ENCODE measurements at regions not wholly inside any gene's neighbourhood (a gene's known extent, or its start where the extent isn't known, plus 50 kb on each side); places are given as distances from the start of the nearest gene placed in this dataset.

GRCh38 chr6:81847866-81848265 lies 95.4 kb upstream of the TENT5A start:
- H3K36me3 ChIP-seq (ENCODE audit: control insufficient read depth, insufficient read depth, low read length) = no peaks in the 10 kb centered on the region
- CTCF ChIA-PET = no interaction called here
- TF ChIP-seq CTCF (IDR thresholded peaks at IDR 0.05; ENCODE audit: insufficient read depth, low read depth, low read length) = no peak
- POLR2A ChIA-PET = no interaction called here
- no peaks in the 10 kb centered on the region for H3K27me3 ChIP-seq (ENCODE audit: control insufficient read depth, insufficient read depth, low read length)
- no peak overlapping the region for H3K4me3 ChIP-seq (ENCODE audit: low read depth, low read length)
- DNase-seq (ENCODE audit: low read depth) = no peak

GRCh38 chr6:81844686-81845085 lies 92.2 kb upstream of the TENT5A start:
- H3K27me3 ChIP-seq (ENCODE audit: control insufficient read depth, insufficient read depth, low read length) = no peaks in the 10 kb centered on the region
- no peak for DNase-seq (ENCODE audit: low read depth)
- ChIA-PET POLR2A (no interaction called here), CTCF (interaction anchor here (1.4 kb wide), 1 partner anchor 8 kb away, joined by 3 read pairs; no protein-coding TSS in a partner anchor)
- H3K4me3 ChIP-seq (ENCODE audit: low read depth, low read length) = no peak overlapping the region
- no peaks in the 10 kb centered on the region for H3K36me3 ChIP-seq (ENCODE audit: control insufficient read depth, insufficient read depth, low read length)
- TF ChIP-seq CTCF (IDR thresholded peaks at IDR 0.05; ENCODE audit: insufficient read depth, low read depth, low read length) = no peak

GRCh38 chr6:81843302-81843701 lies 90.8 kb upstream of the TENT5A start:
- no peaks in the 10 kb centered on the region for H3K27me3 ChIP-seq (ENCODE audit: control insufficient read depth, insufficient read depth, low read length)
- no peak overlapping the region for H3K4me3 ChIP-seq (ENCODE audit: low read depth, low read length)
- DNase-seq (ENCODE audit: low read depth) = no peak
- ChIA-PET CTCF (interaction anchor here (1.0 kb wide), 1 partner anchor 9 kb away, joined by 4 read pairs; no protein-coding TSS in a partner anchor), POLR2A (no interaction called here)
- no peak for TF ChIP-seq CTCF (IDR thresholded peaks at IDR 0.05; ENCODE audit: insufficient read depth, low read depth, low read length)
- H3K36me3 ChIP-seq (ENCODE audit: control insufficient read depth, insufficient read depth, low read length) = no peaks in the 10 kb centered on the region

- CTCF ChIA-PET = interaction anchor here (1.0 kb wide), 1 partner anchor 8 kb away, joined by 4 read pairs; no protein-coding TSS in a partner anchor
These were observed 89.8 kb upstream of the TENT5A start for GRCh38 chr6:81842254-81842653.

GRCh38 chr6:81838724-81839426 lies 86.4 kb upstream of the TENT5A start:
- POLR2A ChIA-PET = no interaction called here
- no peak for DNase-seq (ENCODE audit: low read depth)
- Histone ChIP-seq H3K36me3 (ENCODE audit: control insufficient read depth, insufficient read depth, low read length) (no peaks in the 10 kb centered on the region), H3K27me3 (ENCODE audit: control insufficient read depth, insufficient read depth, low read length) (no peaks in the 10 kb centered on the region), H3K4me3 (ENCODE audit: low read depth, low read length) (no peak overlapping the region)
- CTCF ChIA-PET = no interaction called here
- TF ChIP-seq CTCF (IDR thresholded peaks at IDR 0.05; ENCODE audit: insufficient read depth, low read depth, low read length) = no peak

More at GRCh38 chr6:81842254-81842653, 89.8 kb upstream of the TENT5A start:
- no peak overlapping the region for H3K4me3 ChIP-seq (ENCODE audit: low read depth, low read length)
- no peaks in the 10 kb centered on the region for H3K36me3 ChIP-seq (ENCODE audit: control insufficient read depth, insufficient read depth, low read length)
- POLR2A ChIA-PET = no interaction called here
- DNase-seq (ENCODE audit: low read depth) = no peak
- TF ChIP-seq CTCF (IDR thresholded peaks at IDR 0.05; ENCODE audit: insufficient read depth, low read depth, low read length) = no peak
- no peaks in the 10 kb centered on the region for H3K27me3 ChIP-seq (ENCODE audit: control insufficient read depth, insufficient read depth, low read length)
